ENCODE measurements at regions not wholly inside any gene's neighbourhood (a gene's known extent, or its start where the extent isn't known, plus 50 kb on each side); places are given as distances from the start of the nearest gene placed in this dataset.
"Not testable (repeated sequence)": the region's sequence is repeated elsewhere in the genome, so short reads cannot be mapped to it uniquely, and the experiment has no call there.

DNA sequence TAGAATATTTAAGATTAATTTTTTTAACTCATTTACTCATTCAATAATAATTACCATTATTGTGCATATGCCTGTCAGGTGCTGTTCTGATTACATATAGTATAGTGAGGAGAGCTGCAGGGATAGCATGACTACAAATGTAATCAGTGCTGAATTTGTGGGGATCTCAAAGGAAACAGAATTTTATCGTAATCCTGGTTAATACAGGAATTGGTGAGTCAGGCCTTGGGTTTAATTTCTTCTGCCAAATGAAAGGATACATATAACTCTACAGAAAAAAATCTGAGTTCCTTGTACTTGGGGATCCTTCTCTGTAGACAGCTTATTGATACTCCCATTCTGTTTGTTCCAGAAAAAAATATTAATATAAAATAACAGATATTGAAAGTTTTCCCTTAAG, 297.2 kb downstream of the GJA1 start:
- TF ChIP-seq EZH2phosphoT487 (IDR thresholded peaks at IDR 0.05; ENCODE audit: borderline replicate concordance) = no peak
- TF ChIP-seq, protein P1, sequence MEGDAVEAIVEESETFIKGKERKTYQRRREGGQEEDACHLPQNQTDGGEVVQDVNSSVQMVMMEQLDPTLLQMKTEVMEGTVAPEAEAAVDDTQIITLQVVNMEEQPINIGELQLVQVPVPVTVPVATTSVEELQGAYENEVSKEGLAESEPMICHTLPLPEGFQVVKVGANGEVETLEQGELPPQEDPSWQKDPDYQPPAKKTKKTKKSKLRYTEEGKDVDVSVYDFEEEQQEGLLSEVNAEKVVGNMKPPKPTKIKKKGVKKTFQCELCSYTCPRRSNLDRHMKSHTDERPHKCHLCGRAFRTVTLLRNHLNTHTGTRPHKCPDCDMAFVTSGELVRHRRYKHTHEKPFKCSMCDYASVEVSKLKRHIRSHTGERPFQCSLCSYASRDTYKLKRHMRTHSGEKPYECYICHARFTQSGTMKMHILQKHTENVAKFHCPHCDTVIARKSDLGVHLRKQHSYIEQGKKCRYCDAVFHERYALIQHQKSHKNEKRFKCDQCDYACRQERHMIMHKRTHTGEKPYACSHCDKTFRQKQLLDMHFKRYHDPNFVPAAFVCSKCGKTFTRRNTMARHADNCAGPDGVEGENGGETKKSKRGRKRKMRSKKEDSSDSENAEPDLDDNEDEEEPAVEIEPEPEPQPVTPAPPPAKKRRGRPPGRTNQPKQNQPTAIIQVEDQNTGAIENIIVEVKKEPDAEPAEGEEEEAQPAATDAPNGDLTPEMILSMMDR (conservative IDR thresholded peaks at IDR 0.05; ENCODE audit: low read length) = no peak
- H3K9ac ChIP-seq (ENCODE audit: low read depth, low read length, poor library complexity, severe bottlenecking) = no peak overlapping the region
- H2AFZ ChIP-seq (ENCODE audit: low read length) = no peak overlapping the region
- H3K4me2 ChIP-seq (ENCODE audit: low read depth, low read length, poor library complexity, severe bottlenecking) = no peak overlapping the region
- no peaks in the 10 kb centered on the region for H3K4me1 ChIP-seq (ENCODE audit: insufficient read depth, low read length, poor library complexity, severe bottlenecking)
- no peaks in the 10 kb centered on the region for H3K79me2 ChIP-seq (ENCODE audit: insufficient read depth, low read length)
- H3K27me3 ChIP-seq (ENCODE audit: insufficient read depth, low read length, poor library complexity, severe bottlenecking) = no peaks in the 10 kb centered on the region
- H3K36me3 ChIP-seq (ENCODE audit: insufficient read depth, low read length) = no peaks in the 10 kb centered on the region
- H4K20me1 ChIP-seq (ENCODE audit: insufficient read depth, low read length, poor library complexity, severe bottlenecking) = no peaks in the 10 kb centered on the region
- no peaks in the 10 kb centered on the region for H3F3A ChIP-seq (ENCODE audit: low read depth)
- no peak overlapping the region for H3K4me3 ChIP-seq (ENCODE audit: low read length, poor library complexity, severe bottlenecking)
- H3K9me2 ChIP-seq (replicated peaks; ENCODE audit: low read depth, low read length) = no peaks in the 10 kb centered on the region
- H3K9me3 ChIP-seq (ENCODE audit: insufficient read depth, low read depth, low read length) = no peaks in the 10 kb centered on the region

DNA sequence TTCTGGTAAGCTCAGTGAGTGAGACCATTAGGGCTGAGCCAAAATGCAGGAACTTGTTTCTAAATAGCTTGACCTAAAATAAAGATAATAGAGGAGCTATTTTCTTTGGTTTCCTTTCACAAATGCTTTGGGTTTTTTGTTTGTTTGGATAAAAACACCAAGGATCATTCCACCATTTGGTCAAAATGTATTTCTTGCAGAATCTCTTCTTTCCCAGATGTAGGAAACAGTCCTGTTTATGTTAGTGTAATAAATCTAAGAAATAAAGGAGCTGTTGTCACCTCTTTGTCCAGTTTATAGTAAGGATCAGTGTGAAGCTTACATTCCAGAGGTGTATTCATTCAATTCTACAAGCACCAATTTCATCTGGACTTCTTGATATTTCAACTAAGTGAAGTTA, 297.8 kb downstream of the GJA1 start:
- Histone ChIP-seq H3K4me3 (ENCODE audit: low read length, poor library complexity, severe bottlenecking) (no peak overlapping the region), H3K9me3 (ENCODE audit: insufficient read depth, low read depth, low read length) (no peaks in the 10 kb centered on the region), H2AFZ (ENCODE audit: low read length) (no peak overlapping the region), H3K79me2 (ENCODE audit: insufficient read depth, low read length) (no peaks in the 10 kb centered on the region), H3K9ac (ENCODE audit: low read depth, low read length, poor library complexity, severe bottlenecking) (no peak overlapping the region), H3K9me2 (replicated peaks; ENCODE audit: low read depth, low read length) (no peaks in the 10 kb centered on the region), H3K36me3 (ENCODE audit: insufficient read depth, low read length) (no peaks in the 10 kb centered on the region), H3K27me3 (ENCODE audit: insufficient read depth, low read length, poor library complexity, severe bottlenecking) (no peaks in the 10 kb centered on the region), H3K4me1 (ENCODE audit: insufficient read depth, low read length, poor library complexity, severe bottlenecking) (no peaks in the 10 kb centered on the region), H3F3A (ENCODE audit: low read depth) (no peaks in the 10 kb centered on the region), H3K4me2 (ENCODE audit: low read depth, low read length, poor library complexity, severe bottlenecking) (no peak overlapping the region), H4K20me1 (ENCODE audit: insufficient read depth, low read length, poor library complexity, severe bottlenecking) (no peaks in the 10 kb centered on the region)
- no peak for TF ChIP-seq EZH2phosphoT487 (IDR thresholded peaks at IDR 0.05; ENCODE audit: borderline replicate concordance)

DNA sequence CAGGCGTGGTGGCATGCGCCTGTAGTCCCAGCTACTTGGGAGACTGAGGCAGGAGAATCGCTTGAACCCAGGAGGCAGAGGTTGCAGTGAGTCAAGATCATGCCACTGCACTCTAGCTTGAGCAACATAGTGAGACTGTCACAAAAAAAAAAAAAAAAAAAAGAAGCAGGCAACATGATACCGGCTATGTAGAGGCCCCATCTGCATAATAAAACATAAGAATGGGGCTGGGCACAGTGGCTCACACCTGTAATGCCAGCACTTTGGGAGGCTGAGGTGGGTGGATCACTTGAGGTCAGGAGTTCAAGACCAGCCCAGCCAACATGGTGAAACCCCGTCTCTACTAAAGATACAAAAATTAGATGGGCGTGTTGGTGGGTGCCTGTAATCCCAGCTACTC, 304.7 kb downstream of the GJA1 start:
- not testable (repeated sequence) for H3K36me3 ChIP-seq (ENCODE audit: insufficient read depth, low read length); H4K20me1 ChIP-seq (ENCODE audit: insufficient read depth, low read length, poor library complexity, severe bottlenecking); H3K27me3 ChIP-seq (ENCODE audit: insufficient read depth, low read length, poor library complexity, severe bottlenecking); H3K4me1 ChIP-seq (ENCODE audit: insufficient read depth, low read length, poor library complexity, severe bottlenecking); H3K4me2 ChIP-seq (ENCODE audit: low read depth, low read length, poor library complexity, severe bottlenecking); H2AFZ ChIP-seq (ENCODE audit: low read length); H3K79me2 ChIP-seq (ENCODE audit: insufficient read depth, low read length); H3K9ac ChIP-seq (ENCODE audit: low read depth, low read length, poor library complexity, severe bottlenecking); H3K9me2 ChIP-seq (replicated peaks; ENCODE audit: low read depth, low read length); H3K4me3 ChIP-seq (ENCODE audit: low read length, poor library complexity, severe bottlenecking); H3K9me3 ChIP-seq (ENCODE audit: insufficient read depth, low read depth, low read length); H3F3A ChIP-seq (ENCODE audit: low read depth)

DNA sequence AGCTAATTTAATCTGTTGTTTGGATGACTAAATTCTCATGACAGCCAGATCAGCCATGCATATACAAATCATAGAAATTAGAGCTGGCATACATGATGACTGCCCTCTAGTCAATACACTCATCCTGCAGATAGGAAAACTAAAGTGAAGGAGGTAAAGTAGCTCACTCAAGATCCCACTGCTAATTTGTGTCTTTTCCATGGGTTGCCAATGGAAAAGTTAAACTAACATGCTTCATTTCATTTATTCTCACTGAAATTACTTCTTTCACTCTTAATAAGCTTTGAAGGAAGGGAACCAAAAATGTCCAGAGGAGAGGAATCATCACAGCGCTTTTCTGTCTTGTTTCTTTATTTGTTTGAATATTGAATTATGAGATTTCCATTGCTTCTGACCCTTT, 308.2 kb downstream of the GJA1 start:
- Histone ChIP-seq H3K9me2 (replicated peaks; ENCODE audit: low read depth, low read length) (no peaks in the 10 kb centered on the region), H3K4me1 (ENCODE audit: insufficient read depth, low read length, poor library complexity, severe bottlenecking) (no peaks in the 10 kb centered on the region), H3K27me3 (ENCODE audit: insufficient read depth, low read length, poor library complexity, severe bottlenecking) (no peaks in the 10 kb centered on the region), H3F3A (ENCODE audit: low read depth) (no peaks in the 10 kb centered on the region), H3K9me3 (ENCODE audit: insufficient read depth, low read depth, low read length) (no peaks in the 10 kb centered on the region), H2AFZ (ENCODE audit: low read length) (no peak overlapping the region), H3K4me2 (ENCODE audit: low read depth, low read length, poor library complexity, severe bottlenecking) (no peak overlapping the region), H4K20me1 (ENCODE audit: insufficient read depth, low read length, poor library complexity, severe bottlenecking) (no peaks in the 10 kb centered on the region), H3K4me3 (ENCODE audit: low read length, poor library complexity, severe bottlenecking) (no peak overlapping the region), H3K36me3 (ENCODE audit: insufficient read depth, low read length) (no peaks in the 10 kb centered on the region), H3K9ac (ENCODE audit: low read depth, low read length, poor library complexity, severe bottlenecking) (no peak overlapping the region), H3K79me2 (ENCODE audit: insufficient read depth, low read length) (no peaks in the 10 kb centered on the region)
- TF ChIP-seq, protein P1 (conservative IDR thresholded peaks at IDR 0.05; ENCODE audit: low read length) = no peak
- no peak for TF ChIP-seq EZH2phosphoT487 (IDR thresholded peaks at IDR 0.05; ENCODE audit: borderline replicate concordance)

Measured in Loucy (cell line).